A549 (cell line): ENCODE measurements at regions not wholly inside any gene's neighbourhood (a gene's known extent, or its start where the extent isn't known, plus 50 kb on each side); places are given as distances from the start of the nearest gene placed in this dataset.
A peak's percentile ranks its signal among the peaks of the same experiment; 100 is the strongest.
"Not testable (repeated sequence)": the region's sequence is repeated elsewhere in the genome, so short reads cannot be mapped to it uniquely, and the experiment has no call there.

Source experiments
- ATAC-seq, 2 experiments: fragments of 200-7000 bp in 1 of 2; fragments of >200 bp in 1 of 2; cut with Nextera tagmentation in 1 of 2; cut with Tn5 transposase in 1 of 2; 3 replicates each; pipeline versions ENCODE4 v1.8.0 to v1.9.1; 2018 to 2020; ENCODE audit warnings: mild to moderate bottlenecking in 1 of 2, moderate library complexity in 1 of 2
- CTCF ChIA-PET: fragments of 300-600 bp; sonication (Branson Sonifier 250); formaldehyde crosslinking; extraction: SDS; loops from one replicate; lab custom pipeline; 2021; ENCODE audit warnings: antibody characterized with exemption, inconsistent platforms; lab: Yijun Ruan, JAX
- POLR2A ChIA-PET: fragments of 350-600 bp; formaldehyde crosslinking; extraction: SDS; loops from one replicate; lab custom pipeline; 2021; ENCODE audit warnings: antibody characterized with exemption, inconsistent platforms; lab: Yijun Ruan, JAX
- DNase-seq, 2 experiments: peaks; one replicate each; pipeline versions ENCODE4 v3.0.0 to v3.0.0-alpha.2; 2011 to 2016; ENCODE audit warnings: low read depth in 1 of 2, low spot score in 1 of 2
- FAIRE-seq: peaks from 2 replicates; lab custom pipeline; 2011; peaks lifted over from hg19 to GRCh38; lab: Jason Lieb, UNC
- H3K27ac ChIP-seq, 2 experiments: fragments of >200 bp; sonication (Bioruptor Twin); formaldehyde crosslinking; 3 replicates each; pipeline ENCODE4 v1.5.1; 2016 to 2017
- H3K4me1 ChIP-seq: fragments of >200 bp; sonication (Bioruptor Twin); formaldehyde crosslinking; 3 replicates; pipeline ENCODE4 v1.6.1; 2016
- H3K4me2 ChIP-seq: fragments of >200 bp; sonication (Bioruptor Twin); formaldehyde crosslinking; 3 replicates; pipeline ENCODE4 v1.6.1; 2016
- H3K4me3 ChIP-seq: fragments of >200 bp; sonication (Bioruptor Twin); formaldehyde crosslinking; 3 replicates; pipeline ENCODE4 v1.5.1; 2016
- H3K9me3 ChIP-seq: fragments of >200 bp; sonication (Bioruptor Twin); formaldehyde crosslinking; 3 replicates; pipeline ENCODE4 v1.6.1; 2016
- BHLHE40 ChIP-seq: IDR thresholded peaks from 2 replicates; pipeline ENCODE4 v1.6.1; 2012; ENCODE audit warnings: low read depth, low read length, inconsistent platforms
- CEBPB ChIP-seq, 2 experiments: fragments of >200 bp in 1 of 2; sonication (Bioruptor Twin) in 1 of 2; formaldehyde crosslinking in 1 of 2; IDR thresholded peaks; 2 replicates each; pipeline ENCODE4 v1.6.1; 2012 to 2016
- FOXS1 ChIP-seq: fragments of 250-450 bp; sonication (Bioruptor Pico); IDR thresholded peaks from 2 replicates; pipeline ENCODE4 v1.5.0; 2020; ENCODE audit warnings: mild to moderate bottlenecking, moderate library complexity
- HDAC2 ChIP-seq: fragments of 200-600 bp; sonication (generic); IDR thresholded peaks from 2 replicates; pipeline ENCODE4 v1.6.1; 2016
- HOXB13 ChIP-seq: fragments of 250-450 bp; sonication (Bioruptor Pico); IDR thresholded peaks from 2 replicates; pipeline ENCODE4 v1.5.0; 2020; ENCODE audit warnings: low read depth, mild to moderate bottlenecking, moderate library complexity
- JUN ChIP-seq, 2 experiments: fragments of >200 bp; sonication (Bioruptor Twin); formaldehyde crosslinking; IDR thresholded peaks; 2 replicates in 1 of 2; 3 replicates in 1 of 2; pipeline ENCODE4 v1.6.1; 2016 to 2017
- KDM5A ChIP-seq: fragments of 200-600 bp; sonication (generic); IDR thresholded peaks from 2 replicates; pipeline ENCODE4 v1.6.1; 2016; ENCODE audit warnings: antibody characterized with exemption, mild to moderate bottlenecking
- MAFK ChIP-seq: fragments of 450-650 bp; IDR thresholded peaks from 2 replicates; pipeline ENCODE4 v1.6.1; 2014; ENCODE audit not compliant: partially characterized antibody
- NFE2L2 ChIP-seq: fragments of 150-350 bp; conservative IDR thresholded peaks from 2 replicates; pipeline ENCODE4 v1.6.1; 2014; ENCODE audit warnings: low read length
- RARB ChIP-seq: fragments of 250-450 bp; sonication (Bioruptor Pico); IDR thresholded peaks from 2 replicates; pipeline ENCODE4 v1.8.0; 2021; ENCODE audit warnings: mild to moderate bottlenecking, moderate library complexity
- RFX5 ChIP-seq: fragments of 450-650 bp; IDR thresholded peaks from 2 replicates; pipeline ENCODE4 v1.7.1; 2014; ENCODE audit warnings: antibody characterized with exemption, mild to moderate bottlenecking, moderate library complexity
- ZSCAN20 ChIP-seq: fragments of 250-450 bp; sonication (Bioruptor Pico); IDR thresholded peaks from 2 replicates; pipeline ENCODE4 v1.8.0; 2022; ENCODE audit warnings: mild to moderate bottlenecking, moderate library complexity
- WGBS: methylation state at CpG from one replicate; pipeline ENCODE4 v1.1.6; 2017; ENCODE audit errors: missing lambda C conversion rate; 5-methylcytosine and 5-hydroxymethylcytosine counted together
- TF ChIP-seq, protein P1 (sequence below): fragments of >200 bp; sonication (Bioruptor Twin); formaldehyde crosslinking; IDR thresholded peaks from 2 replicates; pipeline ENCODE4 v1.6.1; 2016
- TF ChIP-seq, protein P2 (sequence below): IDR thresholded peaks from 2 replicates; pipeline ENCODE4 v1.6.1; 2012; ENCODE audit warnings: low read depth, borderline replicate concordance
- TF ChIP-seq, protein P3 (sequence below): IDR thresholded peaks from 2 replicates; pipeline ENCODE4 v1.6.1; 2012

DNA sequence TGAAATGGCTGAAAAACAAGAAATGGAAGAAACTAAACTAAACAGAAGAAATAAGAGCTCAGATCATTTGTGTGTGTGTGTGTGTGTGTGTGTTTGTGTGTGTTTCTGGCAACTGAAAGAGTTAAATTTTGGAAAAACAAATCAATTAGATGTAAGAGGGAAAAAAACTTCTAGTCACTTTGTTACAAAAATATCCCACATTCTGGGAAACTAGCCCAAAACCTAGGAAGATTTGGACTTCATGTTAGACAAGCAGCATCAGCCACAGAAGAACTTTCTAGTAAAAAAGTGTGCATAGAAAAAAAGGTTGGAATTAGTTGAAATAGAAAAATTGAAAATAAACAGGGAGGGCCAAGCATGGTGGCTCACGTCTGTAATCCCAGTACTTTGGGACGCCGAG, 111.6 kb upstream of the PRKG2 start:
- TF ChIP-seq, protein P1, sequence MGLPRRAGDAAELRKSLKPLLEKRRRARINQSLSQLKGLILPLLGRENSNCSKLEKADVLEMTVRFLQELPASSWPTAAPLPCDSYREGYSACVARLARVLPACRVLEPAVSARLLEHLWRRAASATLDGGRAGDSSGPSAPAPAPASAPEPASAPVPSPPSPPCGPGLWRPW = no peak
- TF ChIP-seq, protein P2, sequence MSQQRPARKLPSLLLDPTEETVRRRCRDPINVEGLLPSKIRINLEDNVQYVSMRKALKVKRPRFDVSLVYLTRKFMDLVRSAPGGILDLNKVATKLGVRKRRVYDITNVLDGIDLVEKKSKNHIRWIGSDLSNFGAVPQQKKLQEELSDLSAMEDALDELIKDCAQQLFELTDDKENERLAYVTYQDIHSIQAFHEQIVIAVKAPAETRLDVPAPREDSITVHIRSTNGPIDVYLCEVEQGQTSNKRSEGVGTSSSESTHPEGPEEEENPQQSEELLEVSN = no peak
- no peak for TF ChIP-seq FOXS1 (CRISPR knock-in tag)
- TF ChIP-seq RARB (CRISPR knock-in tag) = no peak
- TF ChIP-seq MAFK = no peak
- no peak for TF ChIP-seq ZSCAN20 (CRISPR knock-in tag)
- no peak for TF ChIP-seq NFE2L2
- TF ChIP-seq KDM5A = no peak
- no peak for TF ChIP-seq JUN (IDR thresholded peaks at IDR 0.05)
- TF ChIP-seq, protein P3, sequence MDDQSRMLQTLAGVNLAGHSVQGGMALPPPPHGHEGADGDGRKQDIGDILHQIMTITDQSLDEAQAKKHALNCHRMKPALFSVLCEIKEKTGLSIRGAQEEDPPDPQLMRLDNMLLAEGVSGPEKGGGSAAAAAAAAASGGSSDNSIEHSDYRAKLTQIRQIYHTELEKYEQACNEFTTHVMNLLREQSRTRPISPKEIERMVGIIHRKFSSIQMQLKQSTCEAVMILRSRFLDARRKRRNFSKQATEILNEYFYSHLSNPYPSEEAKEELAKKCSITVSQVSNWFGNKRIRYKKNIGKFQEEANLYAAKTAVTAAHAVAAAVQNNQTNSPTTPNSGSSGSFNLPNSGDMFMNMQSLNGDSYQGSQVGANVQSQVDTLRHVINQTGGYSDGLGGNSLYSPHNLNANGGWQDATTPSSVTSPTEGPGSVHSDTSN = no peak
- FAIRE-seq (no peak), ATAC-seq (no peak), DNase-seq (no peak)
- Histone ChIP-seq H3K4me1 (no peaks in the 10 kb centered on the region), H3K9me3 (no peaks in the 10 kb centered on the region), H3K4me2 (no peak overlapping the region), H3K4me3 (no peak overlapping the region), H3K27ac (no peak overlapping the region)
- WGBS = 69% methylated on average over 3 of the region's 3 CpGs
- POLR2A ChIA-PET = no interaction called here
- CTCF ChIA-PET = no interaction called here

DNA sequence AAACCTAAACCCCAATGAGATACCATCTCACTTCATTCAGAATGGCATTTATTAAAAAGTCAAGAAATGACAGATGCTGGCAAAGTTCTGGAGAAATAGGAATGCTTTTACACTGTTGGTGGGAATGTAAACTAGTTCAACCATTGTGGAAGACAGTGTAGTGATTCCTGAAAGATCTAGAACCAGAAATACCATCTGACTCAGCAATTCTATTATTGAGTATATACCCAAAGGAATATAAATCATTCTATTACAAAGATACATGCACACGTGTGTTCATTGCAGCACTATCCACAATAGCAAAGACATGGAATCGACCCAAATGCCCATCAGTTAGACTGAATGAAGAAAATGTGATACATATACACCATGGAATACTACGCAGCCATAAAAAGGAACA, 109.6 kb upstream of the PRKG2 start:
- TF ChIP-seq MAFK = peak; percentile 31
- H3K4me1 ChIP-seq, ATAC-seq, POLR2A ChIA-PET, H3K9me3 ChIP-seq, DNase-seq, H3K4me3 ChIP-seq, H3K4me2 ChIP-seq, FAIRE-seq, H3K27ac ChIP-seq: not testable (repeated sequence)
- WGBS = 6% methylated on average over 3 of the region's 3 CpGs
- CTCF ChIA-PET = interaction anchor here (0.6 kb wide), 1 partner anchor 17 kb away, joined by 3 read pairs; no protein-coding TSS in a partner anchor

DNA sequence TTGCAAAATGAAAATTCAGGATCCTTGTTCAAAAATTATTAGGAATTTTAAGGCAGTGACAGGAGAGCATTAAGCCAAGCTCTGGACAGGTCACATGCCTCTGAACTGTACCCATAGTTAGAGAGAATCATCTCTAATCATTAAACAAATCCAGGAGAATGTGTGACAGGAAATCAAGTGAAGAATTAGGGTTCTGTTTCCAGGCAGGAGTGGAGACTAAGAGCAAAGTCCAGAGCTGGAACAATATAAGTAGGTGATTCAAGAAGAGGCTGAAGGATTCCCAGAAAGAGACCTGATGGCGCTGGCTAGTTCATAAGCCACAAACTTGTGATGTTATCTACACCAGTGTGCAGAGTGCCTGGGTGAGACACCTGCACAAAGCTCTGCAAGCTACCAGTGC, 104.6 kb upstream of the PRKG2 start:
- Histone ChIP-seq H3K4me3 (no peak overlapping the region), H3K9me3 (no peaks in the 10 kb centered on the region), H3K4me1 (no peaks in the 10 kb centered on the region), H3K4me2 (no peak overlapping the region), H3K27ac (no peak overlapping the region)
- ChIA-PET POLR2A (no interaction called here), CTCF (interaction anchor here (0.8 kb wide), 1 partner anchor 33 kb away, joined by 4 read pairs; no protein-coding TSS in a partner anchor)
- DNase-seq (no peak), FAIRE-seq (no peak), ATAC-seq (no peak)
- 0% methylated on average over 1 of the region's 1 CpG for WGBS
- TF ChIP-seq HOXB13 (CRISPR knock-in tag) (no peak), KDM5A (no peak), ZSCAN20 (CRISPR knock-in tag) (no peak), CEBPB (IDR thresholded peaks at IDR 0.05) (no peak)

DNA sequence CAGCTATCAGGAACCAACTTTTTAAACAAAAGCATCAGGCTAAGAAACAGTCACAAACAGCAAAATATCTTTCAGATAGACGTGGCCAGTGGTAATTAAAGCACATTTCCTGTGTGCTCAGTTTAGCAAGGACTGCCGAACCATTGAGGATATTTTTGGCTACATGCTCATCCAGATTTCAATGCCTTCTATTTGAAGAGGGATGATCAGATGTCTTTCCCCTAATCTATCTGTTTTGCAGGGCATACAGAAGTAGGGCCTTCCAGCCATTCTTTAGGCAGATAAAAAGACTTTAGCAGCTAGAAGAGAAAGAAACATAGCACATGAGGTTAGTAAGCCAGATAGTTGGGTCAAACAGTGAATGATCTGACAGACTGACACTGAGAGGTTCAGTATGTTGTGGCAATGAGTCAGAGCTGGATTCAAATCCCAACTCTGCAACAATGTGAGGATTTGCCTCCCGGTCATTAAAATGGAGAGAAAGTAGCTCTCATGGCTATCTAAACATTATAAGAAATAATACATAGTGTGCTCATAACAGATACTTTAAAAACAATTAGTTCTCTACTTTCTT, 100.0 kb upstream of the PRKG2 start:
- TF ChIP-seq RFX5 (no peak), HDAC2 (no peak), BHLHE40 (no peak)
- TF ChIP-seq, protein P2 = no peak
- ATAC-seq = no peak
- Histone ChIP-seq H3K4me3 (no peak overlapping the region), H3K4me2 (no peak overlapping the region), H3K4me1 (no peaks in the 10 kb centered on the region), H3K9me3 (no peaks in the 10 kb centered on the region), H3K27ac (no peak overlapping the region)
- WGBS = 6% methylated on average over 3 of the region's 3 CpGs
- ChIA-PET POLR2A (no interaction called here), CTCF (no interaction called here)
- no peak for FAIRE-seq
- DNase-seq = no peak
